ENCODE measurements at regions not wholly inside any gene's neighbourhood (a gene's known extent, or its start where the extent isn't known, plus 50 kb on each side); places are given as distances from the start of the nearest gene placed in this dataset. TPM values are rescaled to one million over a fixed set of nuclear protein-coding genes. Genes with fewer than 3 reads are reported as not detected.

DNA sequence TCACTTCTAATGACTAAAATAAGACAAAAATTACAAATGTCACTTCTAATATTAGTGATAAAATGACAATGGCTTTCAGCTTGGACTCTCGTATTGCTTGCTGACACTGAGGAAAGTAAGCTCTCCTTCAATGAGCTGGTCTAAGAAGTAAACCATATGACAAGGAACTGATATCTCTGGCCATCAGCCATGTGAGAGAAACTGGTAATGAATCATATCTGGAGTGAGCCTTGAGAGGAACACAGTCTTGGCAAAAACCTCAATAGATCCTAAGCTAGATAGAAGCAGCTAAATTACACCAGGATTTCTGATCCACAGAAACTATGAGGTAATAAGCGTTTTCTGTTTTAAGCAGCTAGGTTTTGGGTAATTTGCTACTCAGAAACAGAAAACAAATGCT is 1575.1 kb downstream of the OTOL1 start:
- Histone ChIP-seq H3K36me3 (no peaks in the 10 kb centered on the region), H4K20me1 (ENCODE audit: low read depth) (no peaks in the 10 kb centered on the region), H3K9ac (no peak overlapping the region), H3K4me1 (no peaks in the 10 kb centered on the region), H3F3A (ENCODE audit: low read depth) (no peaks in the 10 kb centered on the region), H3K27me3 (no peaks in the 10 kb centered on the region), H3K9me3 (ENCODE audit: low read depth) (no peaks in the 10 kb centered on the region), H3K27ac (no peak overlapping the region), H2AFZ (replicated peaks) (no peak overlapping the region), H3K4me2 (no peak overlapping the region), H3K79me2 (ENCODE audit: low read depth) (no peaks in the 10 kb centered on the region), H3K4me3 (no peak overlapping the region)
- Mint-ChIP-seq H3K9me3 (peaks cover 3% of the 10 kb centered on the region), H3K27me3 (ENCODE audit: insufficient read depth, low read depth) (no peaks in the 10 kb centered on the region), H3K36me3 (no peaks in the 10 kb centered on the region), H3K4me3 (no peak overlapping the region), H3K4me1 (no peaks in the 10 kb centered on the region), H3K27ac (no peak overlapping the region)
- TF ChIP-seq, protein P1, sequence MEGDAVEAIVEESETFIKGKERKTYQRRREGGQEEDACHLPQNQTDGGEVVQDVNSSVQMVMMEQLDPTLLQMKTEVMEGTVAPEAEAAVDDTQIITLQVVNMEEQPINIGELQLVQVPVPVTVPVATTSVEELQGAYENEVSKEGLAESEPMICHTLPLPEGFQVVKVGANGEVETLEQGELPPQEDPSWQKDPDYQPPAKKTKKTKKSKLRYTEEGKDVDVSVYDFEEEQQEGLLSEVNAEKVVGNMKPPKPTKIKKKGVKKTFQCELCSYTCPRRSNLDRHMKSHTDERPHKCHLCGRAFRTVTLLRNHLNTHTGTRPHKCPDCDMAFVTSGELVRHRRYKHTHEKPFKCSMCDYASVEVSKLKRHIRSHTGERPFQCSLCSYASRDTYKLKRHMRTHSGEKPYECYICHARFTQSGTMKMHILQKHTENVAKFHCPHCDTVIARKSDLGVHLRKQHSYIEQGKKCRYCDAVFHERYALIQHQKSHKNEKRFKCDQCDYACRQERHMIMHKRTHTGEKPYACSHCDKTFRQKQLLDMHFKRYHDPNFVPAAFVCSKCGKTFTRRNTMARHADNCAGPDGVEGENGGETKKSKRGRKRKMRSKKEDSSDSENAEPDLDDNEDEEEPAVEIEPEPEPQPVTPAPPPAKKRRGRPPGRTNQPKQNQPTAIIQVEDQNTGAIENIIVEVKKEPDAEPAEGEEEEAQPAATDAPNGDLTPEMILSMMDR (IDR thresholded peaks at IDR 0.05) = no peak
- TF ChIP-seq EZH2phosphoT487 (IDR thresholded peaks at IDR 0.05) (no peak), EZH2 (IDR thresholded peaks at IDR 0.05) (no peak)
- DNase-seq (ENCODE audit: low spot score) = no peak

Small RNA genes in the stretch of these regions (small RNA-seq; reads per million reads assigned to genes)
- not detected for gene AC128716.1
